ENCODE measurements at regions not wholly inside any gene's neighbourhood (a gene's known extent, or its start where the extent isn't known, plus 50 kb on each side); places are given as distances from the start of the nearest gene placed in this dataset.
"Not testable (repeated sequence)": the region's sequence is repeated elsewhere in the genome, so short reads cannot be mapped to it uniquely, and the experiment has no call there.

DNA sequence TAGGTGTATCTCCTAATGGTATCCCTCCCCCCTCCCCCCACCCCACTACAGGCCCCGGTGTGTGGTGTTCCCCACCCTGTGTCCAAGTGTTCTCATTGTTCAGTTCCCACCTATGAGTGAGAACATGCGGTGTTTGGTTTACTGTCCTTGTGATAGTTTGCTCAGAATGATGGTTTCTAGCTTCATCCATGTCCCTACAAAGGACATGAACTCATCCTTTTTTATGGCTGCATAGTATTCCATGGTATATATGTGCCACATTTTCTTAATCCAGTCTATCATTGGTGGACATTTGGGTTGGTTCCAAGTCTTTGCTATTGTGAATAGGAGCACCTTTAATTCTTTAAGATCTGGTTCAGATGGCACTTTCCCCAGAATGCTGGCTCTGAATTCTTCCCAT lies 58.5 kb upstream of the PTGFRN start:
- not testable (repeated sequence) for DNase-seq (ENCODE audit: low read depth)

DNA sequence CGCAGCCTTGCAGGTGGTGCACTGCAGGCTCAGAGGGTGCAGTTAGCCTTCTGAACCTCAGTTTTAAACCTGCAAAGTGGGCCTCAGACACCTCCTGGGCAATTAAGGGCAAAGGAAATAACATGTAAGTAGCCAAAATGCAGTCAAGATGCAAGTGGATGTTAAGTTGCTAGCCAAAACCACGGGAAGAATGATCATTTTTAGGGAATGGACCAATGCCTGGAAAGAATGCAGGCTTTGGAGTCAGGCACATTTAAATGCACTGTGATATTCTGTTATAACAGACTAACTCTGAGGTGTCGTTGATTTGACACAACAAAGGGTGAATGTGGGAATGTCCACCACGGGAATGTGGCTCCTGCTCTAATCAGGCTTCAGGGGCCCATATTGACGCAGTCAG lies 57.9 kb upstream of the PTGFRN start:
- no peak for DNase-seq (ENCODE audit: low read depth)

DNA sequence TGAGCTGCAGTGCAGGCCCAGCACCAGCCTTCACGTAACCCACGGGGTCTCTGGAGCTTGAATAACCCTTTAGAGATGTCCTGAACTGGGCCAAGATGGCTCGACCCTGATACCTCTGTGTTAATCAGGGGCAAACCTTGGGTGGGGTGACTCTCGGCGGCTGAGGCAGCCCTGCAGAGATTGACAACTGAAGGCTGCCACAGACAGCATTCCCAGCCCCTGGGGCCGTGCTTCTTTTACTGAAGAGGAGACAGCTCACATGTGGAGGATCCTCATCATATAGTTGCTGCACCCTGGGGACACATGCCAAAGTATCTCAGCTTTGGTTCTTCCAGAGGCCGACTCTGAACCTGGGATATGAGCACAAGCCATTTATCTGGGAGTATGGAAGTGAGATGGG lies 57.3 kb upstream of the PTGFRN start:
- no peak for DNase-seq (ENCODE audit: low read depth)

DNA sequence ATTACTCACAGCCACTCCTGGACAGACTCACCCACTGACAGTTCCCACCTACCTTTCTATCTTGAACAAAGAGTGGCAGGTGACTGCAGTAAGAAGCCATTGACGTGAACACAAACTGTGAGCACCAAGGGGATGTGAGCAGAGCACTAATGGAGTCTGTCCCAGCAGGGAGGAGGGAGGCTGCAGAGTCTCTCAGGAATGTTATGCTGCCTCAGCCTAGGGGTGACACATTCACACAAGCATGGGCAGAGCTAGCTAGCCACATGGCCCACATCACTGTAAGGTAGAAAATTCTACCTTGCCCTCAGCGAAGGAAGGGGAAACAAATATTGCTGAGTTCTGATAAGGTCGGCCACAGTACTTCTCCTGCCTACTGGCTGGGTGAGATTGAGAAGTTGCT lies 56.8 kb upstream of the PTGFRN start:
- no peak for DNase-seq (ENCODE audit: low read depth)

DNA sequence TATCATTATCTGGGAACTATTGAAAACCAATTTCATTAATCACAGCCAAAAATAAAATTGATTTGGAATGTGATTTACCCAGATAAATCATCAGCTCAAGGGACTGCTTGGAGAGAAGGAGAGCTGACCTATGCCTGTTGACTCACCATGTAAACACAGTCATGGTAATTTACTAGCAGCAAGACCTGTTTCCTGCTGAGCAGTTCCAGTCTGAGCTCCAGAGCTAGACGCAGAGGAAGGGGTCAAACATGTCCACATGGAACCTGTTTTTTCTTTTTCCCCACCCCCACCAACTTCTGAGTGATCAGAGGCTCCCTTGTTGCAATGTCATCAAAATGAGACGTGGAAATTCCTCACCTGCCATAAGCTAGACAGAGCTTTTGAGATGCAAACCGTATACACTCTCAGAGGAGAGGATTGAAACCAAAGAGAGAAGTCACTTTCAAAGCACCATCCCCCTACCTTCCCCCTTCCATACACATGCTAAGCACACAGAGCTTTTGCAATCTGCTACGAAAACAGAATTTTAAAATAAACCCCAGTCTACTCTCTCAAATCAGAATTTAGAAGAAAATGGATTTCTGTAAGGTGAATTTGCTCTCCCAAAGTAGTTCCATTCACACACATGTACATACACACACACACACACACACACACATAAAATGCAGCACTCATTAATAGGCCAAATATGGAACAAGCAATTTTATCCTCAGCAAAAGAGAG lies 55.9 kb upstream of the PTGFRN start:
- DNase-seq (ENCODE audit: low read depth) = no peak

DNA sequence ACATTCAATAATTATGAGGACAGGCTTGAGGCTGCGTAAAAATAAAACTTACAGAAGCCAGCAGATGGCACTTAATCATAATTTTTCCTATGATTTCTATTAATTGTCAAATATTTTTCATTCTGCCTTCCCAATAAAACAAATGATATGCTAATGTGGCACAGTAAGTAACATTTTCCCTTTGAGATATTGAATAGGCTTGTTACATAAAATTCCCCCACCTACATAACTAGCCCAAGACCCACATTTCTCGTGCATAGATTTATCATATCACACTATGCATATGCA lies 55.4 kb upstream of the PTGFRN start:
- no peak for DNase-seq (ENCODE audit: low read depth)

DNA sequence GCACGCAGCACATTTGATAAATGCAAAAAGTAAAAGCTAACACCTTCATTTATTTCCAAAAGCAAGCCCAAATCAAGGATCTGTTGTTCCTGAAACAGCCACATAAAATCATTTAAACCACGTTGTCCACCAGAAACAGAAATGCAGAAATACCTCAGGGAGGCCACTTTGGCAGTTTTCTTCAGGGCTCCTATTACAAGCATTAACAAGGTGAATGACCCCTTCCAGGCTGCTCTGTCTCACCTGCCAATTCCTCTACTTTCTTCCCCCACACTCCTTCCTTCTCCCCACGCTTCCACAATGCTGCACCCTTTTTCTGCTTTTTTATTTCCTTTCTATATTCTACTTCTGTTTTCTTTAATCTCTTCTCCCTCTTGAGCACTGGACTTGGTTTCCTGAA lies 55.0 kb upstream of the PTGFRN start:
- no peak for DNase-seq (ENCODE audit: low read depth)

DNA sequence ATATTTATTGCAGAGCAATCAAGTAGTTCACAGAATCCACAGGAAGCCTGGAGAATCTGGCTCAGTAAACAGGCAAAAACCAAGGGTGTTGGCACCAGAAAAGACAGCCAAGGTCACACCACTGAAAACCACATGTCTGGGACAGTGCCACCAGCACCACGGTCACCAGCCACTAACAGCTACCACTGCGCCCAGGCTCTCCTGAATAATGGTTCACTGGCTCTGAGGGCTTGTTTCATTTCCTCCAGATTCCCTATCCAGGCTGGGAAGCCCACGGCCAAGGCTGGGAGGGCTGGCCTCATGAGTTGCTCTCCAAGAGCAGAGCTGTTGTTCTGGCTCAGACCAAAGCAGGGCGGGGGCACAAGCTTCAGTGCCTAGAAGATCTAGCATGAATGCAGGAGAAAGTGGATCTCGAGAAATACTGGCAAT lies 54.5 kb upstream of the PTGFRN start:
- no peak for DNase-seq (ENCODE audit: low read depth)

DNA sequence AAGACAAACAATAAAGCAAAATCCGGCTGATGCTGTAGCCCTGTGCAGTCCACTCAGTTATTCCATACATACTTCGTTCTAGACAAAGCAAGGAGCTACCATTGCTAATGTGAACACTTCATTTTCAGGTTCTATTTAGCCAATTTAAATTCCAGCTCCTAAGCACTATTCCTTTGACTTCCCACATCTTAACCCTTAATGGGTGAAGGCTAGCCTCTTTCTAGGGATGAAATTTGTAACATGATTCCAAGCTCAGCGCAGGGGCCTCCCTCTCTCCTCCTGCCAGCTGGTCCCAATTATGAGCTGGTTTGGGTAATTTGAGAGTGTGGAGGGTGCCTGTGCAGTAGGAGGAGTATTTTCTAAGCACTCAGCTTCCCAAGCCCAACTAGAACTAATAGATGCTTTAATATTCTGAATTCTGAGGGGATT lies 53.9 kb upstream of the PTGFRN start:
- DNase-seq (ENCODE audit: low read depth) = no peak

DNA sequence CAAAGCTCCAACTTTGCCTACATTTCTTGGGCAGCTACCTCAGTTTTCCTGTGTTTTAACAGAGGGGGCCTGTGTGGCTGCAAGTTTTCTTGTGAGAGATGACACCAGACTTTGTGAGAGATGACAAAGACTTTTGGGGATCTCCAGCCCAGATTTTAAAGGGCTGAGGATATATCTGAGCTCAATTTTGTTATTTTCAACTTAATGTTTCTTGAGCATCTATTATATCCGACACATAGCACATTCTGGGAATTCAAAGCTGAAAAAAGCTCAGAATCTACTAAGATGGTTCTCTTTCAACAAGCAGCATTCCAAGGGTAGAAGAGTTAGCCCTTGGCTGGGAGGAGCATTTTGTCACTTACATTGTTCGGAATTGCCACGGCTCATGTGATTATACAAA lies 53.4 kb upstream of the PTGFRN start:
- no peak for DNase-seq (ENCODE audit: low read depth)

DNA sequence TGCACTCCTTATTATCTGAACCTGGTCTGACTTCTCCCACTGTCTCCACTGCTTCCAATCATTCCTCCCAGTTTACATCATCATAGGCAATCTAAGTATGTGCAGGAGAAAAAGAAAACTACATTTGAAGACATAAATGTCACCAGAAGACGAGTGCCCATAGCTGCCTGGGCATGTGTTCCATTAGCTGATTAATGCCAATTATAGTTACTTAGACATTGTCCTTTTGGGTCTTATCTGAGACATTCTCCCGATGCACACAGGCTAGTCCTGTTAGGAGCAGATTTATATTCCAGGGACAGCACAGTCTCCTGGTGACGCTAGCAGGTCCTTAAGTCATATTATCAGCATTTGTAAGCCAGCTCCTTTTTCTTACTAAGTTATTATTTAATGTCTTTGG lies 52.6 kb upstream of the PTGFRN start:
- no peak for DNase-seq (ENCODE audit: low read depth)
